SK-N-SH treated with all-trans-retinoic acid at 6 μM for 48 hours (cell line): ENCODE measurements at regions not wholly inside any gene's neighbourhood (a gene's known extent, or its start where the extent isn't known, plus 50 kb on each side); places are given as distances from the start of the nearest gene placed in this dataset.

Experiments
- ESRRG ChIP-seq: fragments of 250-450 bp; sonication (Bioruptor Pico); IDR thresholded peaks from 2 replicates; pipeline ENCODE4 v1.6.1; 2021; ENCODE audit warnings: mild to moderate bottlenecking
- ZC3H10 ChIP-seq: fragments of 250-450 bp; sonication (Bioruptor Pico); IDR thresholded peaks from 2 replicates; pipeline ENCODE4 v1.5.1; 2021; ENCODE audit warnings: mild to moderate bottlenecking, moderate library complexity
- ZFP3 ChIP-seq: fragments of 250-450 bp; sonication (Bioruptor Pico); IDR thresholded peaks from 2 replicates; pipeline ENCODE4 v1.5.0; 2020; ENCODE audit warnings: mild to moderate bottlenecking, moderate library complexity
- ZNF70 ChIP-seq: fragments of 450-650 bp; formaldehyde crosslinking; IDR thresholded peaks from 2 replicates; pipeline ENCODE4 v1.5.0; 2020; ENCODE audit warnings: mild to moderate bottlenecking, moderate library complexity
- ZNF8 ChIP-seq: fragments of 450-650 bp; formaldehyde crosslinking; IDR thresholded peaks from 2 replicates; pipeline ENCODE4 v1.5.0; 2020; ENCODE audit warnings: mild to moderate bottlenecking, moderate library complexity
- TF ChIP-seq, protein P1 (sequence below): fragments of 250-450 bp; sonication (Bioruptor Pico); IDR thresholded peaks from 2 replicates; pipeline ENCODE4 v1.8.0; 2020; ENCODE audit warnings: mild to moderate bottlenecking, moderate library complexity, borderline replicate concordance

DNA sequence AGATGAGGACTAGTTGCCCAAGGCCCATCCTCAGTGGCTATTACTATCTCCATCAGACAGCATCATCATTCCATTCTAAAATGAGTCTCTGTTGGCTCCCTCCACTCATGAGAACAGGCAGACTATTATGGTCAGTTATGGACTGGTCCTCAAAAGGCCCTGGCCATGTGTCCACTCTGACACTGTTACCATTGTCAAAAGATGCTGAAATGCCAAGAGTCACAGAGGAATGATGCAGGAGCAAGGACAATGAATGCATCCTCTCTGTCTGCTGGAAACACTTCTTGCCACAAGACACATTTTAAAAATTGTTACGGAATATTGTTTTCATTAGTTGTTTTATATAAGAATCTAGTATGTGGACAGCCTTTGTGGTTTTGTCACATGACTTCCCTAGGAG, 53.3 kb upstream of the STT3B start:
- TF ChIP-seq ZNF70 (CRISPR knock-in tag) (no peak), ESRRG (CRISPR knock-in tag) (no peak), ZFP3 (CRISPR knock-in tag) (no peak), ZNF8 (CRISPR knock-in tag) (no peak), ZC3H10 (CRISPR knock-in tag) (no peak)
- TF ChIP-seq, protein P1, sequence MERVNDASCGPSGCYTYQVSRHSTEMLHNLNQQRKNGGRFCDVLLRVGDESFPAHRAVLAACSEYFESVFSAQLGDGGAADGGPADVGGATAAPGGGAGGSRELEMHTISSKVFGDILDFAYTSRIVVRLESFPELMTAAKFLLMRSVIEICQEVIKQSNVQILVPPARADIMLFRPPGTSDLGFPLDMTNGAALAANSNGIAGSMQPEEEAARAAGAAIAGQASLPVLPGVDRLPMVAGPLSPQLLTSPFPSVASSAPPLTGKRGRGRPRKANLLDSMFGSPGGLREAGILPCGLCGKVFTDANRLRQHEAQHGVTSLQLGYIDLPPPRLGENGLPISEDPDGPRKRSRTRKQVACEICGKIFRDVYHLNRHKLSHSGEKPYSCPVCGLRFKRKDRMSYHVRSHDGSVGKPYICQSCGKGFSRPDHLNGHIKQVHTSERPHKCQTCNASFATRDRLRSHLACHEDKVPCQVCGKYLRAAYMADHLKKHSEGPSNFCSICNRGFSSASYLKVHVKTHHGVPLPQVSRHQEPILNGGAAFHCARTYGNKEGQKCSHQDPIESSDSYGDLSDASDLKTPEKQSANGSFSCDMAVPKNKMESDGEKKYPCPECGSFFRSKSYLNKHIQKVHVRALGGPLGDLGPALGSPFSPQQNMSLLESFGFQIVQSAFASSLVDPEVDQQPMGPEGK (CRISPR knock-in tag): no peak
